HCT116 (cell line): ENCODE measurements at regions not wholly inside any gene's neighbourhood (a gene's known extent, or its start where the extent isn't known, plus 50 kb on each side); places are given as distances from the start of the nearest gene placed in this dataset.

Experiments
- ATF3 ChIP-seq: IDR thresholded peaks from 2 replicates; pipeline ENCODE4 v1.6.1; 2012
- CTCF ChIP-seq, 3 experiments: fragments of 200-600 bp in 1 of 3; sonication (generic) in 1 of 3; IDR thresholded peaks in 2 of 3; conservative IDR thresholded peaks in 1 of 3; 2 replicates each; pipeline ENCODE4 v1.5.1; 2012 to 2017; ENCODE audit warnings: low read depth in 2 of 3, low read length in 2 of 3, antibody characterized with exemption in 1 of 3, borderline replicate concordance in 1 of 3, control low read depth in 1 of 3, mild to moderate bottlenecking in 1 of 3, mixed read lengths in 1 of 3, mixed run types in 1 of 3, moderate library complexity in 1 of 3; ENCODE audit not compliant: insufficient read depth in 1 of 3
- EZH2phosphoT487 ChIP-seq: fragments of 200-600 bp; IDR thresholded peaks from 2 replicates; pipeline ENCODE4 v1.6.1; 2018; ENCODE audit warnings: antibody characterized with exemption, borderline replicate concordance
- MAX ChIP-seq: IDR thresholded peaks from 2 replicates; pipeline ENCODE4 v1.6.1; 2012
- POLR2A ChIP-seq: IDR thresholded peaks from 2 replicates; pipeline ENCODE4 v1.7.0; 2011; ENCODE audit warnings: borderline replicate concordance; ENCODE audit not compliant: insufficient read depth, insufficient read length; ENCODE audit errors: extremely low read depth
- SIN3A ChIP-seq: IDR thresholded peaks from 2 replicates; pipeline ENCODE4 v1.6.1; 2012; ENCODE audit warnings: low read depth
- SP1 ChIP-seq: IDR thresholded peaks from 2 replicates; pipeline ENCODE4 v1.6.1; 2012; ENCODE audit warnings: low read depth
- TCF7L2 ChIP-seq: IDR thresholded peaks from 2 replicates; pipeline ENCODE4 v1.7.0; 2011; ENCODE audit warnings: borderline replicate concordance, inconsistent platforms; ENCODE audit not compliant: insufficient read depth, insufficient read length; ENCODE audit errors: extremely low read depth

GRCh38 chr2:16010951-16011620 lies 70.7 kb downstream of the MYCN start:
- TF ChIP-seq POLR2A, result no peak
- no peak for TF ChIP-seq CTCF (IDR thresholded peaks at IDR 0.05 in 2 of 3, conservative IDR thresholded peaks at IDR 0.05 in 1 of 3; ENCODE audit: borderline replicate concordance in 1 of 3, insufficient read depth in 1 of 3, low read depth in 2 of 3, low read length in 2 of 3)
- TF ChIP-seq TCF7L2, result no peak
- no peak for TF ChIP-seq MAX
- TF ChIP-seq EZH2phosphoT487, result no peak
- TF ChIP-seq SP1, result no peak
- no peak for TF ChIP-seq ATF3
- no peak for TF ChIP-seq SIN3A
